HG02973 (cell line): ENCODE measurements at regions not wholly inside any gene's neighbourhood (a gene's known extent, or its start where the extent isn't known, plus 50 kb on each side); places are given as distances from the start of the nearest gene placed in this dataset.

Source experiments
- ATAC-seq: cut with Tn5 transposase; IDR thresholded peaks from one replicate; pipeline ENCODE4 v1.9.1; 2021; ENCODE audit warnings: moderate library complexity; ENCODE audit not compliant: unreplicated experiment

GRCh38 chr17:77001487-77001886 lies 133.3 kb downstream of the MGAT5B start:
- no peak for ATAC-seq

DNA sequence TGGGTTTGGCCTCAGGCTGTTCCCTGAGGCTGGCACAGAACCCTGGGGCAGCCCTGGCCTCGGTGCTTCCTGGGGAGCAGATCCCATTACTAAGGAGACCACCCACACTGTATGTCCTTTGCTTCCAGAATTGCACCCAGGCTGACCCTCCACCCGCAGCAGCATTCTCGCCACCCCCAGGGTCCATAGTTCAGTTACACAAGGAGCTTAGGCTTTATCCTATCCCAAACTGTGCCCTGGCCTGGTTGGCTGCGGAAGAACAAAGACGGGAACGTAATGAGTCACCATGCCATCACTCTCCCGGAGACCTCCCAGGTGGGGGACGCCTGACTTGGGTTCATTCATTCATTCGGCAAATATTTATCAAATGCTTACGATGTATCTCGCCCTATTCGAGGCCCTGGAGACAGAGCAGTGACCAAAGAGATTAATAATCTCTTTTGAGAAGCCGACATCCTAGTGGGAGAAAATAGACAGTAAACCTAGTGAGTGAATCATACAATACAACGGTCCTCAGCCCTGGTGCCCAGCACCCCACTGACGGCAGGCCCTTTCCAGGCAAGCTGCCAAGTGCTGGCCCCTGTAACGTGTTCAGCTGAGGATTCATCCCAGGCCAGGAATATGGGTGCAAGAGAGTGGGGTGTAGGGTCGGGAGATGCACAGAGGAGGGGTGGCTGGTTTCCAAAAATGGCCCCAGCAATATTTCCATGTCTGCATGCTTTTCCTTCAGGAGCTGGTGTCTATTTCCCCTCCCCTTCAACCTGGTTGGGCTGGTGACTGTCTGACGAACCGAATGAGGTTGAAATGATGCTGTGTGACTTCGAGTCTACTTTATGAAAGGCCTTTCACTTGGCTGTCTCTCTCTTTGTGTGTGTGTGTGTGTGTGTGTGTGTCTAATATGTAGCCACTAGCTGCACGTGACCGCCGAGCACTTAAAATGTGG lies 134.2 kb downstream of the MGAT5B start:
- ATAC-seq, result no peak

DNA sequence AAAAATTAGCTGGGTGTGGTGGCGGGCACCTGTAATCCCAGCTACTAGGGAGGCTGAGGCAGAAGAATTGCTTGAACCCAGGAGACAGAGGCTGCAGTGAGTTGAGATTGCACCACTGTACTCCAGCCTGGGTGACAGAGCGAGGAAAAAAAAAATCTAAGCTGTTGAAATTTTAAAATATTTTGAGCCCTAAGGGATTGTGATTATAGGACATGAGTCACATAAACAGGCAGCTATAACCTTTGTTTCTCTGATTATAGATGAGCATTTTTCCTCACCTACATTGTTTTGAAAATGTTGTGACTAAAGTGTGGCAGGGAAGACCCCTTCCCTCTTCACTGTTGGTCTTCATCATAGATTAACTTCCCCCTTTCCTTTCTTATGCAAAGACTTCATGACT lies 135.5 kb downstream of the MGAT5B start:
- no peak for ATAC-seq

GRCh38 chr17:77006971-77007649 lies 133.7 kb upstream of the SEC14L1 start:
- ATAC-seq, result no peak

- no peak for ATAC-seq
These were observed 130.9 kb upstream of the SEC14L1 start for GRCh38 chr17:77009877-77010276.

DNA sequence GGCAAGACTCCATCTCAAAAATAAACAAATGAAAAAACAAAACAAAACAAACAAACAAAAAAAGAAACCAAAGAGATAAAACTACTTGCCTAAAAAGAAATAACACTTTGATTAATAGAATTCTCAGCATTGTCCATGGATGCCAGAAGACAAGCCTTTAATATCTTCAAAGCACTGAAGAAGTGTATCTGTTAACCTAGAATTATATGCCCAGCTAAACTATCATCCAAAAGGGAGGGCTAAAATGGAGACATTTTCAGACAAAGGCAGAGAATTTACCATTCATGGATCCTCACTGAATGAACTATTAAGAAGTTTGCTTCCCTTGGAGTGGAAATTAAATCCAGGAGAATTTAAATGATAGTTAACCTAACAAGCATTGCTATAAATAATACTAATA lies 130.1 kb upstream of the SEC14L1 start:
- no peak for ATAC-seq

DNA sequence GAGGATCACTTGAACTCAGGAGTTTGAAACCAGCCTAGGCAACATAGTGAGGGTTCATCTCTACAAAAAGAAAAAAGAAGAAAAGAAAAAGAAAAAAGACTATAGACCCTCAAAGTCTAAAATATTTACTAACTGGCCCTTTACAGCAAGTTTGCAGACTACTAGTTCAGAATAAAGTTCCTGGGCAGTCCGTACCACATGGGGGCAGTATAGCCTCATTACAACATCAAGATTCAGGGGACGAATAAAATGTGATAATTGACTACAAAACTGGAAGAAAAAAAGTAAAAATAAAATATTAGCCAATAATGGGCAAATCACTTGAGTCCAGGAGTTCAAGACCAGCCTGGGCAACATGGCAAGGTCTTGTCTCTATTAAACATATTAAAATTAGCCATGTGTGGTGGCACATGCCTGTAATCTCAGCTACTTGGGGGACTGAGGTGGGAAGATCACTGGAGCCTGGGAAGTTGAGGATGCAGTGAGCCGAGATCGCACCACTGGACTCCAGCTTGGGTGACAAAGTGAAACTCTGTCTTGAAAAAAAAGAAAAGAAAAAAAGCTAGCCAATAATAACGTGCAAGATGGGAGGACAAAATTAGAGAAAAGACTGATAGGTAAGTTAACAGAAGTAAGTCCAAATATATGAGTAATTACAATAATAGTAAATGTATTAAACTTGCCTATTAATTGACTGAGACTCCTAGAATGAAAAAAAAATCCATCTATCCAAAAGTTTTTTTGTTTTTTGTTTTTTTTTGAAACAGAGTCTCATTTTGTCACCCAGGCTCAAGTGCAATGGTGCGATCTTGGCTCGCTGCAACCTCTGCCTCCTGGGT lies 129.4 kb upstream of the SEC14L1 start:
- ATAC-seq, result no peak

- ATAC-seq, result no peak
These were observed 122.3 kb upstream of the SEC14L1 start for GRCh38 chr17:77018504-77018903.

GRCh38 chr17:77019893-77020379 lies 120.8 kb upstream of the SEC14L1 start:
- ATAC-seq, result no peak

DNA sequence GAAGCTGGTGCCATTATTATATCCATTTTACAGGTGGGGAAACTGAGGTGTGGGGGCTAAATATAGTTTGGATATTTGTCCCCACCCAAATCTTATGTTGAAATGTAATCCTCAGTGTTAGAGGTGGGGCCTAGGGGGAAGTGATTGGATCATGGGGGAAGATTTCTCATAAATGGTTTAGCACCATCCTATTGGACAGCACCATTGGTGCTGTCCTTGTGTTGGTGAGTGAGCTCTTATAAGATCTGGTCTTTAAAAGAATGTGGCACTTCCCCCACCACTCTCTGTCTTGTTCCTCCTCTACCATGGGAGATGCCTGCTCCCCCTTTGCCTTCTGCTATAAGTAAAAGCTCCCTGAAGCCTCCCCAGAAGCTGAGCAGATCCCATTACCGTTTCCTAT lies 119.8 kb upstream of the SEC14L1 start:
- ATAC-seq, result no peak

DNA sequence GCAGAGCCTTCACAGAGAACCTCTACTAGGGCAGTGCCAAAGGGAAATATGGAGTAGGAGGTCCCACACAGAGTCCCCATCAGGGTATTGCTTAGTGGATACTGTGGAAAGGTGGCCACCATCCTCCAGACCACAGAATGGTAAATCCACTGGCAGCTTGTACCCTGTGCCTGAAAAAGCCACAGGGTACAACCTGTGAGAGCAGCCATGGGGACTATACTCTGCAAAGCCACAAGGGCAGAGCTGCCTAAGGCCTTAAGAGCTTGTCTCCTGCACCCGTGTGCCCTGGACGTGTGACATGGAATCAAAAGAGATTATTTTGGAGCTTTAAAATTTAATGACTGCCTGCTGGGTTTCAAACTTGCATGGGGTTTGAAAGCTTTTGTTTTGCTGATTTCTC lies 118.0 kb upstream of the SEC14L1 start:
- no peak for ATAC-seq

DNA sequence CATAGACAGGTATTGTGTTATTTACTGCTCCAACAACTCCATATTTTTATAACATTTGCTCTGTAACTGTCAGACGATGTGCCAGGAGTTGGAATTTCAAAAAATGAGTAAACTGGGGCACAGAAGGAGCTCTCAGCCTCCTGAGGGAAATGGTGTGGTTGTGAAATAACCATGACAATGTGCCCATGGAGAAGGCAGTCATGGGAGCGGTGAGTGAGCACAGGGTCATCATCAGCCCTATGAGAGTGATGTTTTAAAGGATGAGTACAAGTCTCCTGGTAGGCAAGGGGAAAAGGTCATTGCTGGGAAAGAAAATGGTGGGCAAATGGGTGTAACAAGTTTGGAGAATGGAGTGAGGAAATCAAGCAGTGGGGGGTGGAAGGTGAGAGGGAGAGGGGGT lies 115.0 kb upstream of the SEC14L1 start:
- ATAC-seq, result no peak

GRCh38 chr17:77027271-77027889 lies 113.4 kb upstream of the SEC14L1 start:
- no peak for ATAC-seq

- no peak for ATAC-seq
These were observed 111.9 kb upstream of the SEC14L1 start for GRCh38 chr17:77028900-77029299.

GRCh38 chr17:77032929-77033328 lies 107.8 kb upstream of the SEC14L1 start:
- no peak for ATAC-seq

DNA sequence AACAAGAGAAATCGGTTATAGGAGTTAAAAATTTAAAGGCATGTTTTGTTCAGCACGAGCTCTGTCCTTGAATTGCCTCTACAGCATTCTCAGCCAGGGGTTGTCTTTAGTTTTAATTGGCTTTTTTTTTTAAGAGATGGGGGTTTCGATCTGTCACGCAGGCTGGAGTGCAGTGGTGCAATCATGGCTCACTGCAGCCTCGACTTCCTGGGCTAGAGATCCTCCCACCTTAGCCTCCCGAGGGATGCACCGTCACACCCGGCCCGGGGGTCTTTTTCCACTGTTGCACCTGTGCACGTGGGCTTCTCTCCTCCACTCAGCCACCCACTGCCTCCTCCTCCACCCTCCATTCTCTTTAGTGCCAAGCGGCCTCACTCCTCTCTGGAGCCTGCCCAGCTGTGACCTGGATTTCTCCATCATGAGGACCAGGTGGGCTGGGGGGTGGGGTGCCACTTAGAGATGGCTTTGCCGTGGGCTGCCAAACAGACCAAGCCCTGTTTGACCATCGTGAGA lies 106.8 kb upstream of the SEC14L1 start:
- ATAC-seq, result no peak

GRCh38 chr17:77034677-77035424 lies 105.9 kb upstream of the SEC14L1 start:
- ATAC-seq, result no peak

DNA sequence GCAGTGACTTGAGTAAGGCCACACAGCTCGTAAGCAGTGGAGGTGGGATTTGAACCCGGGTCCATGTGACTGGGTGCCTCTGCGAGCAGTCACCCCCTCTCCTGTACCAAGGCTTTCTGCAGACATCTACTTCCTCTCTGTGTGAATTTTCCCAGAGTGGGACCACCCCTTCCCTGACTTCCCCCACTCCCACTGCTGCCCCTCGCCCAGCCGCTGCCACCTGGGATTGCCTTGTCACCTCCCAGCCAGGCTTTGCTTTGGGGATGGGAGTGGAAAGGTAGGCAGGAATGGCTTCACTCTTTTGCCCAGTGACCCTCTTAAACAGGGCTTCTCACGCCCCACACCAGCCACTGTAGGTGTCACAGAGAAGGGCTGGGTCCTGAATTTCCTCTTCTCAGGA lies 105.2 kb upstream of the SEC14L1 start:
- ATAC-seq, result no peak

GRCh38 chr17:77036136-77036840 lies 104.5 kb upstream of the SEC14L1 start:
- ATAC-seq, result no peak
